ENCODE measurements at regions not wholly inside any gene's neighbourhood (a gene's known extent, or its start where the extent isn't known, plus 50 kb on each side); places are given as distances from the start of the nearest gene placed in this dataset.

DNA sequence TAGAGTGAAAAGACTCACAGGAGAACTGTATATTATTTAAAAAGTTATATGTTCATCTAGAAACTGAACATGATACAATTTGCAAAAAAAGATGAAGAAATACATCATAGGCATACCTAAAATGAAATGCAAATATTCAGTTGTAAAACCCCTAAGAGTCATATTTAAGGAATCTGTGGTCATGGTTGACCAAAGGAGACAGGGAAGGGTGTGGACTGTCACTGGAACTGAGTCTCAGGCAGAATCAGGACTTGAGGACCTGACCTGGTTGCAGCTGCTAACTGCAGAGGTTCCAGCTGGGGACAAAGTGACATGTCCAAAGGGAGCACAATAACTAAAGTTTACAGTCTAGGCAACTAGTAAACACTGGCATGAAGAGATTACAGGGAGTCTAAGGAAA lies 211.3 kb upstream of the RAG2 start:
- TF ChIP-seq POLR2A (IDR thresholded peaks at IDR 0.05), result no peak
- TF ChIP-seq CTCF (IDR thresholded peaks at IDR 0.05), result no peak
- no peak for TF ChIP-seq EP300 (IDR thresholded peaks at IDR 0.05)

Measured in ovary (tissue), 3 donors.